ENCODE measurements at regions not wholly inside any gene's neighbourhood (a gene's known extent, or its start where the extent isn't known, plus 50 kb on each side); places are given as distances from the start of the nearest gene placed in this dataset.

GRCh38 chrY:7968293-7968692 is 1056.7 kb upstream of the AMELY start:
- no peak for DNase-seq

- no peak for DNase-seq
Measured at GRCh38 chrY:7966916-7967315, 1055.4 kb upstream of the AMELY start.

GRCh38 chrY:7963393-7963792 is 1051.8 kb upstream of the AMELY start:
- no peak for DNase-seq

GRCh38 chrY:7962350-7962749 is 1050.8 kb upstream of the AMELY start:
- DNase-seq = no peak

- DNase-seq = no peak
Measured at GRCh38 chrY:7961811-7962210, 1050.3 kb upstream of the AMELY start.

- no peak for DNase-seq
Measured at GRCh38 chrY:7957773-7958172, 1046.2 kb upstream of the AMELY start.

- no peak for DNase-seq
Measured at GRCh38 chrY:7951187-7951852, 1039.8 kb upstream of the AMELY start.

- no peak for DNase-seq
Measured at GRCh38 chrY:7944135-7944534, 1032.6 kb upstream of the AMELY start.

- DNase-seq = no peak
Measured at GRCh38 chrY:7942711-7943110, 1031.2 kb upstream of the AMELY start.

GRCh38 chrY:7941856-7942255 is 1030.3 kb upstream of the AMELY start:
- DNase-seq = no peak

GRCh38 chrY:7938982-7939718 is 1027.6 kb upstream of the AMELY start:
- DNase-seq = no peak

- no peak for DNase-seq
Measured at GRCh38 chrY:7936831-7937230, 1025.3 kb upstream of the AMELY start.

GRCh38 chrY:7936046-7936445 is 1024.5 kb upstream of the AMELY start:
- no peak for DNase-seq

GRCh38 chrY:7935606-7936005 is 1024.1 kb upstream of the AMELY start:
- DNase-seq = no peak

GRCh38 chrY:7932424-7932823 is 1020.9 kb upstream of the AMELY start:
- no peak for DNase-seq

- DNase-seq = no peak
Measured at GRCh38 chrY:7929866-7930265, 1018.3 kb upstream of the AMELY start.

GRCh38 chrY:7924059-7924458 is 1012.5 kb upstream of the AMELY start:
- no peak for DNase-seq

GRCh38 chrY:7923476-7924017 is 1012.0 kb upstream of the AMELY start:
- DNase-seq = no peak

GRCh38 chrY:7920382-7920781 is 1008.8 kb upstream of the AMELY start:
- no peak for DNase-seq

- no peak for DNase-seq
Measured at GRCh38 chrY:7888506-7888905, 977.0 kb upstream of the AMELY start.

GRCh38 chrY:7881696-7882095 is 970.1 kb upstream of the AMELY start:
- DNase-seq = no peak

- no peak for DNase-seq
Measured at GRCh38 chrY:7879245-7879644, 967.7 kb upstream of the AMELY start.

- DNase-seq = no peak
Measured at GRCh38 chrY:7878719-7879118, 967.2 kb upstream of the AMELY start.

- DNase-seq = no peak
Measured at GRCh38 chrY:7877458-7877857, 965.9 kb upstream of the AMELY start.

GRCh38 chrY:7874080-7874479 is 962.5 kb upstream of the AMELY start:
- DNase-seq = no peak
